ENCODE measurements at regions not wholly inside any gene's neighbourhood (a gene's known extent, or its start where the extent isn't known, plus 50 kb on each side); places are given as distances from the start of the nearest gene placed in this dataset.

GRCh38 chr6:167450626-167451025 is 125.7 kb downstream of the TTLL2 start (continued):
- no peak for TF ChIP-seq ZSCAN21 (CRISPR knock-in tag; IDR thresholded peaks at IDR 0.05; ENCODE audit: borderline replicate concordance)
- TF ChIP-seq ZBTB2 (CRISPR knock-in tag; IDR thresholded peaks at IDR 0.05; ENCODE audit: low read depth) = no peak
- no peak for TF ChIP-seq NR1H2 (CRISPR knock-in tag; IDR thresholded peaks at IDR 0.05; ENCODE audit: borderline replicate concordance, low read depth)
- no peak for TF ChIP-seq NR2F6 (IDR thresholded peaks at IDR 0.05)
- no peak for TF ChIP-seq NR2F6 (CRISPR knock-in tag; IDR thresholded peaks at IDR 0.05)
- TF ChIP-seq ZNF737 (CRISPR knock-in tag; IDR thresholded peaks at IDR 0.05; ENCODE audit: borderline replicate concordance) = no peak
- no peak for TF ChIP-seq AHDC1 (CRISPR knock-in tag; IDR thresholded peaks at IDR 0.05; ENCODE audit: borderline replicate concordance)
